ENCODE measurements at regions not wholly inside any gene's neighbourhood (a gene's known extent, or its start where the extent isn't known, plus 50 kb on each side); places are given as distances from the start of the nearest gene placed in this dataset.

DNA sequence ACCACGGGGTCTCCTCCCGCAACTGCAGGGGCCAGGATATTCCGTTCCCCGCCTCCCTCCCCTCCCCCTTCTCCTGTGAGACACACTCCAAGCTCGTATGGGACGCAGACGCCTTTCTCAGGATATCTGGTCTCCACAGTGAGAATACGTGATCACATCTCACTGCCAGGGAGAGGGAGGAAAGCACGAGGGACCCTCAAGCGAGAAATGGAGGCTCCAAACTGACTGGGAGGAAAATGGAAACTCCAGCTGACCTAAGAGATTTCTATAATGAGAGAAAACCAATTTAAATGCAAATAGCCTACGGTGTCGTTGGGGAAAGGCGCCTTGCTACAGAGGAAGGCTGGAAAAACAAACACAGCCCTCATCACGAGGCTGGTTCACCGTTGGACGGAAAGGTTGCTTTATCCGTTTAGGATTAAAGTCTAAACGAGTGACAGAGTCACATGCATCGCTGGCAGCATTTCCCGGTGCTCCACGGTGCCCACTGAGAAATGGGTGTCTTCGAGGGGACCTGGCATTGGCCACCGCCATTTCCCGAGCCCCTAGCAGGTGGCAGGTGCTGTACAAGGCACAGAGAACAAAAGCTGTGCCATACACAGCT lies 116.9 kb upstream of the CPEB4 start:
- no peak for TF ChIP-seq ZNF138 (CRISPR knock-in tag; conservative IDR thresholded peaks at IDR 0.05)
- TF ChIP-seq CREM (CRISPR knock-in tag; IDR thresholded peaks at IDR 0.05) = no peak
- TF ChIP-seq, protein P1, sequence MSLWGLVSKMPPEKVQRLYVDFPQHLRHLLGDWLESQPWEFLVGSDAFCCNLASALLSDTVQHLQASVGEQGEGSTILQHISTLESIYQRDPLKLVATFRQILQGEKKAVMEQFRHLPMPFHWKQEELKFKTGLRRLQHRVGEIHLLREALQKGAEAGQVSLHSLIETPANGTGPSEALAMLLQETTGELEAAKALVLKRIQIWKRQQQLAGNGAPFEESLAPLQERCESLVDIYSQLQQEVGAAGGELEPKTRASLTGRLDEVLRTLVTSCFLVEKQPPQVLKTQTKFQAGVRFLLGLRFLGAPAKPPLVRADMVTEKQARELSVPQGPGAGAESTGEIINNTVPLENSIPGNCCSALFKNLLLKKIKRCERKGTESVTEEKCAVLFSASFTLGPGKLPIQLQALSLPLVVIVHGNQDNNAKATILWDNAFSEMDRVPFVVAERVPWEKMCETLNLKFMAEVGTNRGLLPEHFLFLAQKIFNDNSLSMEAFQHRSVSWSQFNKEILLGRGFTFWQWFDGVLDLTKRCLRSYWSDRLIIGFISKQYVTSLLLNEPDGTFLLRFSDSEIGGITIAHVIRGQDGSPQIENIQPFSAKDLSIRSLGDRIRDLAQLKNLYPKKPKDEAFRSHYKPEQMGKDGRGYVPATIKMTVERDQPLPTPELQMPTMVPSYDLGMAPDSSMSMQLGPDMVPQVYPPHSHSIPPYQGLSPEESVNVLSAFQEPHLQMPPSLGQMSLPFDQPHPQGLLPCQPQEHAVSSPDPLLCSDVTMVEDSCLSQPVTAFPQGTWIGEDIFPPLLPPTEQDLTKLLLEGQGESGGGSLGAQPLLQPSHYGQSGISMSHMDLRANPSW (CRISPR knock-in tag; conservative IDR thresholded peaks at IDR 0.05; ENCODE audit: low read depth) = no peak
- no peak for TF ChIP-seq ZNF263 (CRISPR knock-in tag; IDR thresholded peaks at IDR 0.05; ENCODE audit: low read depth)
- TF ChIP-seq, protein P2, sequence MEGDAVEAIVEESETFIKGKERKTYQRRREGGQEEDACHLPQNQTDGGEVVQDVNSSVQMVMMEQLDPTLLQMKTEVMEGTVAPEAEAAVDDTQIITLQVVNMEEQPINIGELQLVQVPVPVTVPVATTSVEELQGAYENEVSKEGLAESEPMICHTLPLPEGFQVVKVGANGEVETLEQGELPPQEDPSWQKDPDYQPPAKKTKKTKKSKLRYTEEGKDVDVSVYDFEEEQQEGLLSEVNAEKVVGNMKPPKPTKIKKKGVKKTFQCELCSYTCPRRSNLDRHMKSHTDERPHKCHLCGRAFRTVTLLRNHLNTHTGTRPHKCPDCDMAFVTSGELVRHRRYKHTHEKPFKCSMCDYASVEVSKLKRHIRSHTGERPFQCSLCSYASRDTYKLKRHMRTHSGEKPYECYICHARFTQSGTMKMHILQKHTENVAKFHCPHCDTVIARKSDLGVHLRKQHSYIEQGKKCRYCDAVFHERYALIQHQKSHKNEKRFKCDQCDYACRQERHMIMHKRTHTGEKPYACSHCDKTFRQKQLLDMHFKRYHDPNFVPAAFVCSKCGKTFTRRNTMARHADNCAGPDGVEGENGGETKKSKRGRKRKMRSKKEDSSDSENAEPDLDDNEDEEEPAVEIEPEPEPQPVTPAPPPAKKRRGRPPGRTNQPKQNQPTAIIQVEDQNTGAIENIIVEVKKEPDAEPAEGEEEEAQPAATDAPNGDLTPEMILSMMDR (IDR thresholded peaks at IDR 0.05) = no peak
- TF ChIP-seq, protein P3, sequence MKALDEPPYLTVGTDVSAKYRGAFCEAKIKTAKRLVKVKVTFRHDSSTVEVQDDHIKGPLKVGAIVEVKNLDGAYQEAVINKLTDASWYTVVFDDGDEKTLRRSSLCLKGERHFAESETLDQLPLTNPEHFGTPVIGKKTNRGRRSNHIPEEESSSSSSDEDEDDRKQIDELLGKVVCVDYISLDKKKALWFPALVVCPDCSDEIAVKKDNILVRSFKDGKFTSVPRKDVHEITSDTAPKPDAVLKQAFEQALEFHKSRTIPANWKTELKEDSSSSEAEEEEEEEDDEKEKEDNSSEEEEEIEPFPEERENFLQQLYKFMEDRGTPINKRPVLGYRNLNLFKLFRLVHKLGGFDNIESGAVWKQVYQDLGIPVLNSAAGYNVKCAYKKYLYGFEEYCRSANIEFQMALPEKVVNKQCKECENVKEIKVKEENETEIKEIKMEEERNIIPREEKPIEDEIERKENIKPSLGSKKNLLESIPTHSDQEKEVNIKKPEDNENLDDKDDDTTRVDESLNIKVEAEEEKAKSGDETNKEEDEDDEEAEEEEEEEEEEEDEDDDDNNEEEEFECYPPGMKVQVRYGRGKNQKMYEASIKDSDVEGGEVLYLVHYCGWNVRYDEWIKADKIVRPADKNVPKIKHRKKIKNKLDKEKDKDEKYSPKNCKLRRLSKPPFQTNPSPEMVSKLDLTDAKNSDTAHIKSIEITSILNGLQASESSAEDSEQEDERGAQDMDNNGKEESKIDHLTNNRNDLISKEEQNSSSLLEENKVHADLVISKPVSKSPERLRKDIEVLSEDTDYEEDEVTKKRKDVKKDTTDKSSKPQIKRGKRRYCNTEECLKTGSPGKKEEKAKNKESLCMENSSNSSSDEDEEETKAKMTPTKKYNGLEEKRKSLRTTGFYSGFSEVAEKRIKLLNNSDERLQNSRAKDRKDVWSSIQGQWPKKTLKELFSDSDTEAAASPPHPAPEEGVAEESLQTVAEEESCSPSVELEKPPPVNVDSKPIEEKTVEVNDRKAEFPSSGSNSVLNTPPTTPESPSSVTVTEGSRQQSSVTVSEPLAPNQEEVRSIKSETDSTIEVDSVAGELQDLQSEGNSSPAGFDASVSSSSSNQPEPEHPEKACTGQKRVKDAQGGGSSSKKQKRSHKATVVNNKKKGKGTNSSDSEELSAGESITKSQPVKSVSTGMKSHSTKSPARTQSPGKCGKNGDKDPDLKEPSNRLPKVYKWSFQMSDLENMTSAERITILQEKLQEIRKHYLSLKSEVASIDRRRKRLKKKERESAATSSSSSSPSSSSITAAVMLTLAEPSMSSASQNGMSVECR (CRISPR knock-in tag; IDR thresholded peaks at IDR 0.05; ENCODE audit: borderline replicate concordance) = no peak
- no peak for TF ChIP-seq GRHL2 (CRISPR knock-in tag; IDR thresholded peaks at IDR 0.05; ENCODE audit: insufficient replicate concordance, severe bottlenecking)
- TF ChIP-seq NFE2L1 (CRISPR knock-in tag; IDR thresholded peaks at IDR 0.05) = no peak
- no peak for TF ChIP-seq FOXJ3 (CRISPR knock-in tag; IDR thresholded peaks at IDR 0.05; ENCODE audit: borderline replicate concordance)
- TF ChIP-seq CBFB (CRISPR knock-in tag; IDR thresholded peaks at IDR 0.05; ENCODE audit: low read depth) = no peak

All from WTC11 (cell line).